ENCODE measurements at regions not wholly inside any gene's neighbourhood (a gene's known extent, or its start where the extent isn't known, plus 50 kb on each side); places are given as distances from the start of the nearest gene placed in this dataset.

- Histone ChIP-seq H3K4me1 (peaks cover 0 to 3% (median 0%) of the 10 kb centered on the region in 4 donors), H3K4me3 (no peak overlapping the region), H3K36me3 (no peaks in the 10 kb centered on the region), H3K27me3 (no peaks in the 10 kb centered on the region), H3K27ac (no peak overlapping the region), H3K9me3 (no peaks in the 10 kb centered on the region)
- TF ChIP-seq EP300 (IDR thresholded peaks at IDR 0.05) (no peak), CTCF (IDR thresholded peaks at IDR 0.05) (no peak), POLR2AphosphoS5 (IDR thresholded peaks at IDR 0.05) (no peak), POLR2A (IDR thresholded peaks at IDR 0.05) (no peak)
- no peak for ATAC-seq (ENCODE audit: low FRiP score in 2 of 2)
- 55 to 88% methylated on average over 1 of the region's 1 CpG for WGBS, 2 donors
- no peak for DNase-seq
These were observed 322.3 kb upstream of the E2F7 start for GRCh38 chr12:77387671-77388070.

- 56 to 58% methylated on average over 3 of the region's 3 CpGs for WGBS, 2 donors
These were observed 321.8 kb upstream of the E2F7 start for GRCh38 chr12:77387214-77387613.

GRCh38 chr12:77384941-77385340 lies 319.6 kb upstream of the E2F7 start:
- Histone ChIP-seq H3K27me3 (no peaks in the 10 kb centered on the region), H3K9me3 (no peaks in the 10 kb centered on the region), H3K36me3 (no peaks in the 10 kb centered on the region), H3K27ac (no peak overlapping the region), H3K4me1 (no peaks in the 10 kb centered on the region), H3K4me3 (no peak overlapping the region)
- TF ChIP-seq POLR2AphosphoS5 (IDR thresholded peaks at IDR 0.05) (no peak), EP300 (IDR thresholded peaks at IDR 0.05) (no peak)
- ATAC-seq (ENCODE audit: low FRiP score in 2 of 2) = no peak
- WGBS, 2 donors = 83 to 90% methylated on average over 3 of the region's 3 CpGs
- no peak for DNase-seq

More at GRCh38 chr12:77387214-77387613, 321.8 kb upstream of the E2F7 start:
- DNase-seq (no peak), ATAC-seq (ENCODE audit: low FRiP score in 2 of 2) (no peak)
- TF ChIP-seq EP300 (IDR thresholded peaks at IDR 0.05) (no peak), CTCF (IDR thresholded peaks at IDR 0.05) (no peak), POLR2A (IDR thresholded peaks at IDR 0.05) (no peak)
- Histone ChIP-seq H3K27me3 (no peaks in the 10 kb centered on the region), H3K4me3 (no peak overlapping the region), H3K27ac (no peak overlapping the region), H3K9me3 (no peaks in the 10 kb centered on the region), H3K36me3 (no peaks in the 10 kb centered on the region), H3K4me1 (peaks cover 0 to 3% (median 0%) of the 10 kb centered on the region in 4 donors)

- Histone ChIP-seq H3K4me1 (no peaks in the 10 kb centered on the region), H3K4me3 (no peak overlapping the region), H3K36me3 (no peaks in the 10 kb centered on the region), H3K9me3 (no peaks in the 10 kb centered on the region), H3K27ac (no peak overlapping the region), H3K27me3 (no peaks in the 10 kb centered on the region)
- no peak for ATAC-seq (ENCODE audit: low FRiP score in 2 of 2)
- DNase-seq = no peak
- WGBS, 2 donors = 74 to 80% methylated on average over 5 of the region's 5 CpGs
- TF ChIP-seq POLR2A (IDR thresholded peaks at IDR 0.05) (no peak), CTCF (IDR thresholded peaks at IDR 0.05) (no peak), EP300 (IDR thresholded peaks at IDR 0.05) (no peak), POLR2AphosphoS5 (IDR thresholded peaks at IDR 0.05) (no peak)
These were observed 316.9 kb upstream of the E2F7 start for GRCh38 chr12:77382096-77382742.

- no peaks in the 10 kb centered on the region for H3K9me3 ChIP-seq
- ATAC-seq (ENCODE audit: low FRiP score in 2 of 2) = no peak
- no peak overlapping the region for H3K4me3 ChIP-seq
- H3K36me3 ChIP-seq = no peaks in the 10 kb centered on the region
- TF ChIP-seq POLR2AphosphoS5 (IDR thresholded peaks at IDR 0.05) (no peak), POLR2A (IDR thresholded peaks at IDR 0.05) (no peak), CTCF (IDR thresholded peaks at IDR 0.05) (no peak), EP300 (IDR thresholded peaks at IDR 0.05) (no peak)
- DNase-seq = no peak
- H3K27ac ChIP-seq = no peak overlapping the region
- H3K27me3 ChIP-seq = no peaks in the 10 kb centered on the region
- 92% methylated on average over 6 of the region's 6 CpGs for WGBS, 2 donors
- H3K4me1 ChIP-seq = no peaks in the 10 kb centered on the region
These were observed 312.3 kb upstream of the E2F7 start for GRCh38 chr12:77377622-77378021.
